ENCODE measurements at regions not wholly inside any gene's neighbourhood (a gene's known extent, or its start where the extent isn't known, plus 50 kb on each side); places are given as distances from the start of the nearest gene placed in this dataset.

DNA sequence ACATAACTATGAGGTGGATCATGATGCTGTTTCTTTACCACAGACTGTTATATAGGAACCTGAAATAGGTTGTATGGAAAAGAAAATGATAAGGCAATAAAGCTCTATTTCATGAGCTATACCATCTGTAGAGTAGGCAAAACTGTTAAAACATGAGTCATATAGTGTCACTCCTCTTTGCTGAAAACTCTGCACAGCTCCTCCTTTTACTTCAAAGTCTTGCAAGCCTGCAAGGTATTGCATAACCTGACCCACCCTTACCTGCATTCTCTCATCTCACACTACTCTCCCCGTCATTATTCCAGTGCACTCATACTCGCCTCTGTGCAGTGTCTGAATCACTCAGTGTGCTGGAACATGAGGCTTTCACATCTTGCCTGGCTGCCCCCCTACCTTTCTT is 790.1 kb downstream of the EFNA5 start:
- Histone ChIP-seq H3K27me3 (ENCODE audit: control insufficient read depth, insufficient read depth, low read length) (no peaks in the 10 kb centered on the region), H3K4me3 (ENCODE audit: low read depth, low read length) (no peak overlapping the region), H3K36me3 (ENCODE audit: control insufficient read depth, insufficient read depth, low read length) (no peaks in the 10 kb centered on the region)
- peak; percentile 97 for DNase-seq (ENCODE audit: low read depth)
- TF ChIP-seq, protein P1, sequence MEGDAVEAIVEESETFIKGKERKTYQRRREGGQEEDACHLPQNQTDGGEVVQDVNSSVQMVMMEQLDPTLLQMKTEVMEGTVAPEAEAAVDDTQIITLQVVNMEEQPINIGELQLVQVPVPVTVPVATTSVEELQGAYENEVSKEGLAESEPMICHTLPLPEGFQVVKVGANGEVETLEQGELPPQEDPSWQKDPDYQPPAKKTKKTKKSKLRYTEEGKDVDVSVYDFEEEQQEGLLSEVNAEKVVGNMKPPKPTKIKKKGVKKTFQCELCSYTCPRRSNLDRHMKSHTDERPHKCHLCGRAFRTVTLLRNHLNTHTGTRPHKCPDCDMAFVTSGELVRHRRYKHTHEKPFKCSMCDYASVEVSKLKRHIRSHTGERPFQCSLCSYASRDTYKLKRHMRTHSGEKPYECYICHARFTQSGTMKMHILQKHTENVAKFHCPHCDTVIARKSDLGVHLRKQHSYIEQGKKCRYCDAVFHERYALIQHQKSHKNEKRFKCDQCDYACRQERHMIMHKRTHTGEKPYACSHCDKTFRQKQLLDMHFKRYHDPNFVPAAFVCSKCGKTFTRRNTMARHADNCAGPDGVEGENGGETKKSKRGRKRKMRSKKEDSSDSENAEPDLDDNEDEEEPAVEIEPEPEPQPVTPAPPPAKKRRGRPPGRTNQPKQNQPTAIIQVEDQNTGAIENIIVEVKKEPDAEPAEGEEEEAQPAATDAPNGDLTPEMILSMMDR (IDR thresholded peaks at IDR 0.05; ENCODE audit: insufficient read depth, low read length, severe bottlenecking): no peak
- peak; percentile 95 for FAIRE-seq

DNA sequence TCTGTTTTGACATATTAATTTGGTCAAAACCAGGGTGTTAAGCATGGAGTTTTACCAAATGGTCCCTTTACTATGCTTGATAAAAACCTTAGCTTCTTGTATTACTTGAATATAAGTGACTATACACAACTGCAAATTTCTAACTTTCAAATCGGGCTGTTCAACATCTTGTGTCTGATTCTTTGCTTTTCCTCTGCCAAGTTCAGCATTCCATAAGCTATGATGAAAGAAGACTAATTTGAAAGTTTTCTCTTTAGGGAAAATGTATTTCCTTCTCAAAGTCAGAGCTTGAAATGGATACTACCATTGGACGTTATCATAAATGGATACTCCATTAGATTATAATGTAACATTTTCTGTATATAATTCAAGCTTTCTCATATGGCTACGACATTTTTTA is 792.9 kb downstream of the EFNA5 start:
- TF ChIP-seq, protein P1 (IDR thresholded peaks at IDR 0.05; ENCODE audit: insufficient read depth, low read length, severe bottlenecking): no peak
- Histone ChIP-seq H3K4me3 (ENCODE audit: low read depth, low read length) (no peak overlapping the region), H3K36me3 (ENCODE audit: control insufficient read depth, insufficient read depth, low read length) (no peaks in the 10 kb centered on the region), H3K27me3 (ENCODE audit: control insufficient read depth, insufficient read depth, low read length) (no peaks in the 10 kb centered on the region)
- FAIRE-seq: no peak
- DNase-seq (ENCODE audit: low read depth): no peak

DNA sequence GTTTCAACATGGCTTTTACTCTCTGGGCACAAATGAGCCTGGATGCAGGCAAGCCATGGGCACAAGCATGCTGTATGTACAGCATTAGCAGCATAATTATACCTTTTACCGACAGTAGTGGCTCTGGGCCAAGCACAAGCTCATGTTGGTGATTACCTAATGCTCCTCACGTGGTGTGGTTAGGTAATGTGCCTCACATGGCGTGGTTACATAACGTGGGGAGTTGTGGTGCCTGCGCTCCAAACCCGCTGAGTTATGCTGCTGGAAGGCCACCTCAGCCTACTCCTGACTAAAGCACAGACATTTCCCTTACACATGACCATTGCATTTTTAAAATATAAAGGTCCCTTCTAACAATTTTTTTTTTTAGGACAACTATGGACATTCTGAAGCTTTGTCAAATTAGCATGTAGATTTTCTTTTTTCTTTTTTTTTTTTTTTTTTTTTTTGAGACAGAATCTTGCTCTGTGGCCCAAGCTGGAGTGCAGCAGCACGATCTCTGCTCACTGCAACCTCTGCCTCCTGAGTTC is 794.0 kb downstream of the EFNA5 start:
- Histone ChIP-seq H3K4me3 (ENCODE audit: low read depth, low read length) (no peak overlapping the region), H3K36me3 (ENCODE audit: control insufficient read depth, insufficient read depth, low read length) (no peaks in the 10 kb centered on the region), H3K27me3 (ENCODE audit: control insufficient read depth, insufficient read depth, low read length) (no peaks in the 10 kb centered on the region)
- TF ChIP-seq, protein P1 (IDR thresholded peaks at IDR 0.05; ENCODE audit: insufficient read depth, low read length, severe bottlenecking): no peak
- no peak for DNase-seq (ENCODE audit: low read depth)
- no peak for FAIRE-seq

DNA sequence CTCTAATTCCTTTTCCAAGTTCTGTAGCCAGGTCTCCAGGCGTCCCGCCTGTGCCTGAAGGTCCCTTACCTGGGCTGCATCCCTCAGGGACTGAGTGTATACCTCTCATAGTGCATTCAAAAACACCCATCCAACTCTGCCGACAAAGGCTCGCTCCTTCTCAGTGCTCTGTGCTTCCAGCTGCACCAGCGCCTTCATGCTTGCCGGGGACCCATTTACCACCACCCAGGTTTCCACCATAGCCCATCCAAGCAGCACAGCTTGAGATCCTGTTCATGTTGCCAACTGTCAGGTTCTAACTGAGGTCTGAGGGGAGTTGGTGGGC is 794.5 kb downstream of the EFNA5 start:
- TF ChIP-seq, protein P1 (IDR thresholded peaks at IDR 0.05; ENCODE audit: insufficient read depth, low read length, severe bottlenecking): no peak
- no peak for DNase-seq (ENCODE audit: low read depth)
- H3K4me3 ChIP-seq (ENCODE audit: low read depth, low read length): no peak overlapping the region
- no peaks in the 10 kb centered on the region for H3K27me3 ChIP-seq (ENCODE audit: control insufficient read depth, insufficient read depth, low read length)
- peak; percentile 88 for FAIRE-seq
- H3K36me3 ChIP-seq (ENCODE audit: control insufficient read depth, insufficient read depth, low read length): no peaks in the 10 kb centered on the region

DNA sequence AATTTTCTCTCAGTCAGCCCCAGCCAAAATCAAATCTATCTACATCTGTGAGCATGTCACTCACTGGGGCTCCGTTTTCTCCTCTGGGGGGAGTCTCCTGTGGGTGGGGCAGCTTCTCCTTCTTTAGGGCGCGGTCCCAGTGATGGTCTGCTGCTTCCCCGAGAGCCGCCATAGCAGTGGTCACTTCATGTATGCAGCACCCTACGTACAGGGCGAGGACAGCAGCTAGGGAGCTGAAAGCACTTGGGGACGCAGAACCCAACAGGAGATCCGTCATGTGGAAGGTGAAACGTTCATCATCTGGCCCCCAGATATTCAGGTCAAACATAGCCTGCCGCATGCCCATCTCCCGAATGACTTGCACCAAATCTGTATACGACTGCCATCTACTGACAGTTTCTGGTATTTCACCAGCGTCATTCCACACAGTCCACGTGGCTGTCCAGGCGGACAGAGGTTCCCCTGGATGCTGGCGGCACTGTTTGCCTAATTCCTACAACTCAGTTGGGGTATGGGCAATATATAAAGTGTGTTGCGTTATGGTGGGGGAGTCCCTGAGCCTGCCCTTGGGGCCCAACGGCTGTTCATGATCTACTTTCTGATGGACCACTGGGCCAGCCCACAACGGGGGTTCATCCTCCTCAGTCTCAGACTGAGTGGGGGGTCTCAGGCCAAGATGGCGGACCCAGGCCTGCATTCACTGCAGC is 795.0 kb downstream of the EFNA5 start:
- Histone ChIP-seq H3K27me3 (ENCODE audit: control insufficient read depth, insufficient read depth, low read length) (no peaks in the 10 kb centered on the region), H3K4me3 (ENCODE audit: low read depth, low read length) (no peak overlapping the region), H3K36me3 (ENCODE audit: control insufficient read depth, insufficient read depth, low read length) (no peaks in the 10 kb centered on the region)
- TF ChIP-seq, protein P1 (IDR thresholded peaks at IDR 0.05; ENCODE audit: insufficient read depth, low read length, severe bottlenecking): peak; percentile 34
- DNase-seq (ENCODE audit: low read depth) (no peak), FAIRE-seq (no peak)

DNA sequence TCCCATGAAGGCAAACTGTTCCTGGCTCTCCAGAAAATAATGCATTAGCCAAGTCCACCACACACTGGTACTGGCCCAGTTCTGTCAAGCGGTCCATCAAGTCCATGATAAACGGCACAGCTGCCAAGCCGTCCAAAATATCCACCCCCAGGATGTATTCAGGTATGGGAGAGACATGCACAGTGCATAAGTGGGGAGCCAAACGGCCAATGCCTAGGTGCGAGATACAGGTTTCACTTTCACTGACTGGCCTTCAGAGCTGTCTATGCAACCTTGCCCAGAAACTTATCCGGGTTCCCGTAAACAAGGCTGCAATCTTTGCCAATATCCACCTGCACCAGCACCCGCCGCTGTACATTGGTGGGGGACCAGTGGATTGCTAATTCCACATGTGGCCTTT is 795.8 kb downstream of the EFNA5 start:
- no peaks in the 10 kb centered on the region for H3K27me3 ChIP-seq (ENCODE audit: control insufficient read depth, insufficient read depth, low read length)
- FAIRE-seq (no peak), DNase-seq (ENCODE audit: low read depth) (no peak)
- TF ChIP-seq, protein P1 (IDR thresholded peaks at IDR 0.05; ENCODE audit: insufficient read depth, low read length, severe bottlenecking): no peak
- H3K4me3 ChIP-seq (ENCODE audit: low read depth, low read length): no peak overlapping the region
- H3K36me3 ChIP-seq (ENCODE audit: control insufficient read depth, insufficient read depth, low read length): no peaks in the 10 kb centered on the region
